SK-N-SH (cell line): ENCODE measurements at regions not wholly inside any gene's neighbourhood (a gene's known extent, or its start where the extent isn't known, plus 50 kb on each side); places are given as distances from the start of the nearest gene placed in this dataset.

Experiments
- CTCF ChIA-PET: fragments of 300-600, 350-600 bp; formaldehyde crosslinking; extraction: SDS; loops from one replicate; lab custom pipeline; 2021; lab: Yijun Ruan, JAX
- POLR2A ChIA-PET: fragments of 350-600 bp; sonication (Branson Sonifier 250); formaldehyde crosslinking; extraction: SDS; loops from one replicate; lab custom pipeline; 2020; ENCODE audit warnings: antibody characterized with exemption, inconsistent platforms; lab: Yijun Ruan, JAX
- DNase-seq: peaks from one replicate; pipeline ENCODE4 v3.0.0; 2012
- H2AFZ ChIP-seq: fragments of 200-600 bp; sonication (generic); 2 replicates; pipeline ENCODE4 v1.8.1; 2016; ENCODE audit warnings: antibody characterized with exemption, mild to moderate bottlenecking, low read depth
- H3F3A ChIP-seq: fragments of 200-600 bp; sonication (generic); replicated peaks from 2 replicates; pipeline ENCODE3; 2016; ENCODE audit warnings: antibody characterized with exemption, mild to moderate bottlenecking; ENCODE audit not compliant: insufficient read depth
- H3K27ac ChIP-seq, 2 experiments: fragments of 200-500 bp in 1 of 2; fragments of 200-600 bp in 1 of 2; sonication (Bioruptor generic) in 1 of 2; sonication (generic), shearing (Covaris generic) in 1 of 2; 2 replicates each; pipeline versions ENCODE4 v1.5.1 to v1.6.1; 2014 to 2016; ENCODE audit warnings: low read depth in 2 of 2, inconsistent platforms in 1 of 2, low read length in 1 of 2, mild to moderate bottlenecking in 1 of 2, mixed read lengths in 1 of 2
- H3K27me3 ChIP-seq: fragments of 200-600 bp; sonication (generic), shearing (Covaris generic); 2 replicates; pipeline ENCODE4 v1.6.1; 2016; ENCODE audit warnings: mixed run types; ENCODE audit not compliant: insufficient read depth
- H3K36me3 ChIP-seq, 2 experiments: fragments of 200-500 bp in 1 of 2; fragments of 200-600 bp in 1 of 2; sonication (Bioruptor generic) in 1 of 2; sonication (generic) in 1 of 2; replicated peaks in 1 of 2; 2 replicates each; pipeline versions ENCODE3 to v1.5.1; 2014 to 2016; ENCODE audit warnings: low read length in 1 of 2, mild to moderate bottlenecking in 1 of 2; ENCODE audit not compliant: insufficient read depth in 2 of 2, control insufficient read depth in 1 of 2
- H3K4me1 ChIP-seq, 2 experiments: fragments of 200-500 bp in 1 of 2; fragments of 200-600 bp in 1 of 2; sonication (Bioruptor generic) in 1 of 2; sonication (generic), shearing (Covaris generic) in 1 of 2; 2 replicates each; pipeline versions ENCODE4 v1.5.1 to v1.6.1; 2014 to 2016; ENCODE audit warnings: low read depth in 1 of 2, low read length in 1 of 2, mixed run types in 1 of 2; ENCODE audit not compliant: insufficient read depth in 2 of 2, control insufficient read depth in 1 of 2
- H3K4me2 ChIP-seq: fragments of 200-600 bp; sonication (generic), shearing (Covaris generic); 2 replicates; pipeline ENCODE4 v1.6.1; 2017; ENCODE audit warnings: mixed run types
- H3K4me3 ChIP-seq, 2 experiments: fragments of 200-500 bp in 1 of 2; fragments of 200-600 bp in 1 of 2; sonication (Bioruptor generic) in 1 of 2; sonication (generic), shearing (Covaris generic) in 1 of 2; 2 replicates each; pipeline versions ENCODE4 v1.5.1 to v1.8.1; 2014 to 2016; ENCODE audit warnings: low read depth in 2 of 2, inconsistent platforms in 1 of 2, low read length in 1 of 2, mild to moderate bottlenecking in 1 of 2, mixed read lengths in 1 of 2, moderate library complexity in 1 of 2
- H3K79me2 ChIP-seq: fragments of 200-600 bp; sonication (generic); 2 replicates; pipeline ENCODE4 v1.8.1; 2017; ENCODE audit warnings: mild to moderate bottlenecking; ENCODE audit not compliant: insufficient read depth
- H3K9ac ChIP-seq: fragments of 200-600 bp; sonication (generic); 2 replicates; pipeline ENCODE4 v1.6.1; 2017; ENCODE audit warnings: mixed run types
- H3K9me2 ChIP-seq: fragments of 200-600 bp; sonication (generic); 2 replicates; pipeline ENCODE4 v1.6.1; 2017; ENCODE audit warnings: mixed run types
- H3K9me3 ChIP-seq: fragments of 200-600 bp; sonication (generic); 2 replicates; pipeline ENCODE4 v1.6.1; 2017; ENCODE audit warnings: mixed run types, mild to moderate bottlenecking, moderate library complexity
- H4K20me1 ChIP-seq: fragments of 200-600 bp; sonication (generic); 2 replicates; pipeline ENCODE4 v1.6.1; 2017; ENCODE audit warnings: mild to moderate bottlenecking, mixed run types; ENCODE audit not compliant: insufficient read depth
- CHD2 ChIP-seq: fragments of 150-350 bp; IDR thresholded peaks from 2 replicates; pipeline ENCODE4 v1.6.1; 2018; ENCODE audit warnings: low read length; ENCODE audit not compliant: partially characterized antibody
- ELF1 ChIP-seq: IDR thresholded peaks from 2 replicates; pipeline ENCODE4 v1.4.0; 2012
- EP300 ChIP-seq, 2 experiments: IDR thresholded peaks; 2 replicates each; pipeline versions ENCODE4 v1.4.0 to v1.6.1; 2012; ENCODE audit warnings: borderline replicate concordance in 1 of 2, low read depth in 1 of 2, low read length in 1 of 2
- EZH2phosphoT487 ChIP-seq: fragments of 200-600 bp; sonication (generic); IDR thresholded peaks from 2 replicates; pipeline ENCODE4 v1.6.1; 2017; ENCODE audit warnings: low read depth, mixed run types, mild to moderate bottlenecking, antibody characterized with exemption, moderate library complexity, borderline replicate concordance
- FOSL2 ChIP-seq: IDR thresholded peaks from 2 replicates; pipeline ENCODE4 v1.4.0; 2012; ENCODE audit warnings: low read depth, mild to moderate bottlenecking, moderate library complexity, borderline replicate concordance
- GABPA ChIP-seq: IDR thresholded peaks from 2 replicates; pipeline ENCODE4 v1.4.0; 2012; ENCODE audit warnings: low read depth, mild to moderate bottlenecking
- GATA2 ChIP-seq: sonication (generic); formaldehyde crosslinking; IDR thresholded peaks from 2 replicates; pipeline ENCODE4 v1.5.0; 2020; ENCODE audit warnings: mild to moderate bottlenecking, missing genetic modification reagents
- MXI1 ChIP-seq: IDR thresholded peaks from 2 replicates; pipeline ENCODE4 v1.6.1; 2012; ENCODE audit warnings: mild to moderate bottlenecking, low read depth, low read length, improper control_type of control experiment
- POLR2AphosphoS5 ChIP-seq: IDR thresholded peaks from 2 replicates; pipeline ENCODE4 v1.6.1; 2012; ENCODE audit warnings: low read depth, low read length
- RFX5 ChIP-seq: IDR thresholded peaks from 2 replicates; pipeline ENCODE4 v1.6.1; 2012; ENCODE audit warnings: mild to moderate bottlenecking, improper control_type of control experiment, low read length
- RXRA ChIP-seq: IDR thresholded peaks from 2 replicates; pipeline ENCODE4 v1.4.0; 2012; ENCODE audit warnings: low read depth, mild to moderate bottlenecking, borderline replicate concordance
- SIN3A ChIP-seq: IDR thresholded peaks from 2 replicates; pipeline ENCODE4 v1.6.1; 2012; ENCODE audit warnings: low read depth, mild to moderate bottlenecking, low read length, moderate library complexity, borderline replicate concordance
- SMC3 ChIP-seq: IDR thresholded peaks from 2 replicates; pipeline ENCODE4 v1.6.1; 2012; ENCODE audit warnings: low read depth, low read length, improper control_type of control experiment
- TEAD4 ChIP-seq: IDR thresholded peaks from 2 replicates; pipeline ENCODE4 v1.4.0; 2012; ENCODE audit warnings: mild to moderate bottlenecking, borderline replicate concordance; ENCODE audit not compliant: insufficient read depth
- USF1 ChIP-seq: IDR thresholded peaks from 2 replicates; pipeline ENCODE4 v1.4.0; 2012; ENCODE audit warnings: low read depth, borderline replicate concordance
- WGBS: methylation state at CpG from one replicate; pipeline ENCODE4 v1.1.6; 2017; ENCODE audit warnings: low lambda C conversion rate; 5-methylcytosine and 5-hydroxymethylcytosine counted together
- TF ChIP-seq, protein P1 (sequence below): fragments of 200-600 bp; sonication (generic); IDR thresholded peaks from 2 replicates; pipeline ENCODE4 v1.6.1; 2017; ENCODE audit warnings: antibody characterized with exemption, mild to moderate bottlenecking, moderate library complexity
- TF ChIP-seq, protein P2 (sequence below): fragments of 150-350 bp; IDR thresholded peaks from 2 replicates; pipeline ENCODE4 v1.6.1; 2016; ENCODE audit warnings: mild to moderate bottlenecking, low read depth, low read length
- TF ChIP-seq, protein P3 (sequence below): IDR thresholded peaks from 2 replicates; pipeline ENCODE4 v1.6.1; 2012; ENCODE audit warnings: mild to moderate bottlenecking, low read depth, low read length, moderate library complexity
- TF ChIP-seq, protein P4 (sequence below): IDR thresholded peaks from 2 replicates; pipeline ENCODE4; 2012

DNA sequence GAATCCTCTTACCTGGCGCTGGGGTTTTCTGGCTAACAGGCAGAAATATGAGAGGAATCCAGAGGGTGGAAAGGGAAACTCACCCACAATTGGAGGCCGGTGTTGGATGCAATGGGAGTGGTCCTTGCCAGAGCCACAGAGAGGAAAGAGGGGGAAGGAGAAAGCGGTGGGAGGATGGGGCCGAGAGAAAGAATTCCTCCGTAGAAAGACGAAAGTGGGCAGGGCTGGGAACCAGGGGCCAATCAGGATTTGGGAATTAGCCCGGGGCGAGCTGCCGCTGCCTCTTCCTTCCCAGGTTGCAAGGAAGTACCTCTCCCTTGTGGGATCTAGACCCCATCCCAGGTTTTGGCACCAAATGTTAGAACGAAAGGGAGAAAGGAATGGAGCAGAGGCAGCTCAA lies 83.1 kb upstream of the SPIN4 start (continued):
- TF ChIP-seq SMC3 (no peak), RFX5 (no peak), EZH2phosphoT487 (no peak)
- TF ChIP-seq, all 33 proteins: peak for 0

DNA sequence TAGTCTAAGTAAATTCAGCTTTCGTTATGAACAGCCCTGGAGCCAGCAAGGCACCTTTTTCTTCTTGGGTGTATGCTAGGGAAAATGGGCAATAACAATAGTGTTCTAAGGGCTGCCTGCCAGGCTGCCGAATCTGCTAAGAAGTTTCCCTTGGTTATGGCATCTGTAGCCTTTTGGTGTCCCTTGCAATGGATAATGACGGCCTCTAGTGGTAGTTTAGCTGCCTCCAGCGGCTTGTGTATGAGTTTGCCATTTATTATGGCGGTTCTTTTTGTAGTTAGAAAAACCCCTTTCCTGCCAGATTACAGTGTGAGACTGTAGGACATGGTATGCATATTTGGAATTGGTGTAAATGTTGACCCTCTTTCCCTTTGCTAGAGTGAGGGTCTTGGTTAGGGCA lies 78.9 kb upstream of the SPIN4 start:
- Histone ChIP-seq H4K20me1 (no peaks in the 10 kb centered on the region), H3K4me3 (no peak overlapping the region), H3K9me3 (no peaks in the 10 kb centered on the region), H3K36me3 (no peaks in the 10 kb centered on the region), H3K4me1 (no peaks in the 10 kb centered on the region; a peak in 1 of 4 replicates), H3K27ac (no peak overlapping the region), H3K9ac (no peak overlapping the region), H3K79me2 (no peaks in the 10 kb centered on the region), H3F3A (no peaks in the 10 kb centered on the region), H3K27me3 (no peaks in the 10 kb centered on the region), H3K4me2 (no peak overlapping the region), H2AFZ (no peak overlapping the region), H3K9me2 (no peaks in the 10 kb centered on the region)
- ChIA-PET POLR2A (no interaction called here), CTCF (interaction anchor here (1.5 kb wide), 1 partner anchor 8 kb away, joined by 3 read pairs; no protein-coding TSS in a partner anchor)
- DNase-seq: no peak
- TF ChIP-seq GABPA (no peak), SIN3A (no peak), GATA2 (CRISPR knock-in tag) (no peak), FOSL2 (no peak), RXRA (no peak), MXI1 (no peak), ELF1 (no peak), CHD2 (no peak), EZH2phosphoT487 (no peak), EP300 (IDR thresholded peaks at IDR 0.05; ENCODE audit: borderline replicate concordance in 1 of 2, low read depth in 1 of 2, low read length in 1 of 2) (no peak), USF1 (no peak), POLR2AphosphoS5 (no peak), TEAD4 (no peak)
- TF ChIP-seq, protein P1, sequence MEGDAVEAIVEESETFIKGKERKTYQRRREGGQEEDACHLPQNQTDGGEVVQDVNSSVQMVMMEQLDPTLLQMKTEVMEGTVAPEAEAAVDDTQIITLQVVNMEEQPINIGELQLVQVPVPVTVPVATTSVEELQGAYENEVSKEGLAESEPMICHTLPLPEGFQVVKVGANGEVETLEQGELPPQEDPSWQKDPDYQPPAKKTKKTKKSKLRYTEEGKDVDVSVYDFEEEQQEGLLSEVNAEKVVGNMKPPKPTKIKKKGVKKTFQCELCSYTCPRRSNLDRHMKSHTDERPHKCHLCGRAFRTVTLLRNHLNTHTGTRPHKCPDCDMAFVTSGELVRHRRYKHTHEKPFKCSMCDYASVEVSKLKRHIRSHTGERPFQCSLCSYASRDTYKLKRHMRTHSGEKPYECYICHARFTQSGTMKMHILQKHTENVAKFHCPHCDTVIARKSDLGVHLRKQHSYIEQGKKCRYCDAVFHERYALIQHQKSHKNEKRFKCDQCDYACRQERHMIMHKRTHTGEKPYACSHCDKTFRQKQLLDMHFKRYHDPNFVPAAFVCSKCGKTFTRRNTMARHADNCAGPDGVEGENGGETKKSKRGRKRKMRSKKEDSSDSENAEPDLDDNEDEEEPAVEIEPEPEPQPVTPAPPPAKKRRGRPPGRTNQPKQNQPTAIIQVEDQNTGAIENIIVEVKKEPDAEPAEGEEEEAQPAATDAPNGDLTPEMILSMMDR: no peak
- TF ChIP-seq, protein P2, sequence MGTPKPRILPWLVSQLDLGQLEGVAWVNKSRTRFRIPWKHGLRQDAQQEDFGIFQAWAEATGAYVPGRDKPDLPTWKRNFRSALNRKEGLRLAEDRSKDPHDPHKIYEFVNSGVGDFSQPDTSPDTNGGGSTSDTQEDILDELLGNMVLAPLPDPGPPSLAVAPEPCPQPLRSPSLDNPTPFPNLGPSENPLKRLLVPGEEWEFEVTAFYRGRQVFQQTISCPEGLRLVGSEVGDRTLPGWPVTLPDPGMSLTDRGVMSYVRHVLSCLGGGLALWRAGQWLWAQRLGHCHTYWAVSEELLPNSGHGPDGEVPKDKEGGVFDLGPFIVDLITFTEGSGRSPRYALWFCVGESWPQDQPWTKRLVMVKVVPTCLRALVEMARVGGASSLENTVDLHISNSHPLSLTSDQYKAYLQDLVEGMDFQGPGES: no peak
- TF ChIP-seq, protein P3, sequence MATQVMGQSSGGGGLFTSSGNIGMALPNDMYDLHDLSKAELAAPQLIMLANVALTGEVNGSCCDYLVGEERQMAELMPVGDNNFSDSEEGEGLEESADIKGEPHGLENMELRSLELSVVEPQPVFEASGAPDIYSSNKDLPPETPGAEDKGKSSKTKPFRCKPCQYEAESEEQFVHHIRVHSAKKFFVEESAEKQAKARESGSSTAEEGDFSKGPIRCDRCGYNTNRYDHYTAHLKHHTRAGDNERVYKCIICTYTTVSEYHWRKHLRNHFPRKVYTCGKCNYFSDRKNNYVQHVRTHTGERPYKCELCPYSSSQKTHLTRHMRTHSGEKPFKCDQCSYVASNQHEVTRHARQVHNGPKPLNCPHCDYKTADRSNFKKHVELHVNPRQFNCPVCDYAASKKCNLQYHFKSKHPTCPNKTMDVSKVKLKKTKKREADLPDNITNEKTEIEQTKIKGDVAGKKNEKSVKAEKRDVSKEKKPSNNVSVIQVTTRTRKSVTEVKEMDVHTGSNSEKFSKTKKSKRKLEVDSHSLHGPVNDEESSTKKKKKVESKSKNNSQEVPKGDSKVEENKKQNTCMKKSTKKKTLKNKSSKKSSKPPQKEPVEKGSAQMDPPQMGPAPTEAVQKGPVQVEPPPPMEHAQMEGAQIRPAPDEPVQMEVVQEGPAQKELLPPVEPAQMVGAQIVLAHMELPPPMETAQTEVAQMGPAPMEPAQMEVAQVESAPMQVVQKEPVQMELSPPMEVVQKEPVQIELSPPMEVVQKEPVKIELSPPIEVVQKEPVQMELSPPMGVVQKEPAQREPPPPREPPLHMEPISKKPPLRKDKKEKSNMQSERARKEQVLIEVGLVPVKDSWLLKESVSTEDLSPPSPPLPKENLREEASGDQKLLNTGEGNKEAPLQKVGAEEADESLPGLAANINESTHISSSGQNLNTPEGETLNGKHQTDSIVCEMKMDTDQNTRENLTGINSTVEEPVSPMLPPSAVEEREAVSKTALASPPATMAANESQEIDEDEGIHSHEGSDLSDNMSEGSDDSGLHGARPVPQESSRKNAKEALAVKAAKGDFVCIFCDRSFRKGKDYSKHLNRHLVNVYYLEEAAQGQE: no peak
- TF ChIP-seq, protein P4, sequence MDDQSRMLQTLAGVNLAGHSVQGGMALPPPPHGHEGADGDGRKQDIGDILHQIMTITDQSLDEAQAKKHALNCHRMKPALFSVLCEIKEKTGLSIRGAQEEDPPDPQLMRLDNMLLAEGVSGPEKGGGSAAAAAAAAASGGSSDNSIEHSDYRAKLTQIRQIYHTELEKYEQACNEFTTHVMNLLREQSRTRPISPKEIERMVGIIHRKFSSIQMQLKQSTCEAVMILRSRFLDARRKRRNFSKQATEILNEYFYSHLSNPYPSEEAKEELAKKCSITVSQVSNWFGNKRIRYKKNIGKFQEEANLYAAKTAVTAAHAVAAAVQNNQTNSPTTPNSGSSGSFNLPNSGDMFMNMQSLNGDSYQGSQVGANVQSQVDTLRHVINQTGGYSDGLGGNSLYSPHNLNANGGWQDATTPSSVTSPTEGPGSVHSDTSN: no peak
- 48% methylated on average over 5 of the region's 5 CpGs for WGBS
